Osteocyte (in vitro differentiated cells): ENCODE measurements at regions not wholly inside any gene's neighbourhood (a gene's known extent, or its start where the extent isn't known, plus 50 kb on each side); places are given as distances from the start of the nearest gene placed in this dataset.

Experiments
- DNase-seq: peaks from one replicate; pipeline ENCODE4 v3.0.0; 2021; ENCODE audit warnings: mixed read lengths; ENCODE audit not compliant: unreplicated experiment; ENCODE audit errors: extremely low spot score
- H3K27ac Mint-ChIP-seq: one replicate; pipeline ENCODE4 v1.8.0; 2021; ENCODE audit warnings: mild to moderate bottlenecking, mixed read lengths; ENCODE audit not compliant: unreplicated experiment
- H3K27me3 Mint-ChIP-seq: one replicate; pipeline ENCODE4 v1.8.0; 2021; ENCODE audit warnings: mixed read lengths; ENCODE audit not compliant: unreplicated experiment
- H3K36me3 Mint-ChIP-seq: one replicate; pipeline ENCODE4 v1.8.0; 2021; ENCODE audit warnings: mixed read lengths; ENCODE audit not compliant: unreplicated experiment
- H3K4me1 Mint-ChIP-seq: one replicate; pipeline ENCODE4 v1.8.0; 2021; ENCODE audit warnings: mixed read lengths; ENCODE audit not compliant: unreplicated experiment
- H3K4me3 Mint-ChIP-seq: one replicate; pipeline ENCODE4 v1.8.0; 2021; ENCODE audit warnings: mild to moderate bottlenecking, moderate library complexity, mixed read lengths; ENCODE audit not compliant: unreplicated experiment
- H3K9me3 Mint-ChIP-seq: one replicate; pipeline ENCODE4 v1.8.0; 2021; ENCODE audit warnings: mixed read lengths; ENCODE audit not compliant: unreplicated experiment
- TF ChIP-seq, protein P1 (sequence below): fragments of 200-600 bp; sonication (generic); IDR thresholded peaks from 2 replicates; pipeline ENCODE4 v1.5.0; 2021; ENCODE audit warnings: antibody characterized with exemption, mild to moderate bottlenecking, moderate library complexity

DNA sequence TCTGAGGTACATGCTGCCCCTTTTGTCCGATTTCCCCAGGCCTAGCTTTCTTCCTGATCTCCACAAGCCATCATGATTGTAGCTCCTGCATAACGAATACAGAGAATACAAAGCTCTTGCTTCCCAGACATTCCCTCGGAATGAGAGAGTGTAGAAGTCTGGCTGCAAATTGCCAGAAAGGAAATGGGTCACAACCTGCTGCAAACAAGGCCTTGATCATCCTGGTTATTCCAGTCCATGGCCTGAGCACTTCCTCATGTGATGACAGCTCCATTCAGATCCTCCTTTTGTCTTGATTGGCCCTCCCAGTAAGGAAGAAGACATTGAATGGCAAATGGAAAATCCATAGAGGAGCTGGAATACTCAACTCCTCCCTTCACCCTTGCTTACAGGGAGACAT is 136.0 kb upstream of the ADRA1B start:
- H3K9me3 Mint-ChIP-seq, result no peaks in the 10 kb centered on the region
- no peak overlapping the region for H3K4me3 Mint-ChIP-seq
- no peaks in the 10 kb centered on the region for H3K27me3 Mint-ChIP-seq
- H3K36me3 Mint-ChIP-seq, result no peaks in the 10 kb centered on the region
- peaks cover 65% of the 10 kb centered on the region for H3K4me1 Mint-ChIP-seq
- TF ChIP-seq, protein P1, sequence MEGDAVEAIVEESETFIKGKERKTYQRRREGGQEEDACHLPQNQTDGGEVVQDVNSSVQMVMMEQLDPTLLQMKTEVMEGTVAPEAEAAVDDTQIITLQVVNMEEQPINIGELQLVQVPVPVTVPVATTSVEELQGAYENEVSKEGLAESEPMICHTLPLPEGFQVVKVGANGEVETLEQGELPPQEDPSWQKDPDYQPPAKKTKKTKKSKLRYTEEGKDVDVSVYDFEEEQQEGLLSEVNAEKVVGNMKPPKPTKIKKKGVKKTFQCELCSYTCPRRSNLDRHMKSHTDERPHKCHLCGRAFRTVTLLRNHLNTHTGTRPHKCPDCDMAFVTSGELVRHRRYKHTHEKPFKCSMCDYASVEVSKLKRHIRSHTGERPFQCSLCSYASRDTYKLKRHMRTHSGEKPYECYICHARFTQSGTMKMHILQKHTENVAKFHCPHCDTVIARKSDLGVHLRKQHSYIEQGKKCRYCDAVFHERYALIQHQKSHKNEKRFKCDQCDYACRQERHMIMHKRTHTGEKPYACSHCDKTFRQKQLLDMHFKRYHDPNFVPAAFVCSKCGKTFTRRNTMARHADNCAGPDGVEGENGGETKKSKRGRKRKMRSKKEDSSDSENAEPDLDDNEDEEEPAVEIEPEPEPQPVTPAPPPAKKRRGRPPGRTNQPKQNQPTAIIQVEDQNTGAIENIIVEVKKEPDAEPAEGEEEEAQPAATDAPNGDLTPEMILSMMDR, result no peak
- DNase-seq, result no peak
- H3K27ac Mint-ChIP-seq, result peak overlapping the region; percentile 84

GRCh38 chr5:159781626-159782157 is 134.6 kb upstream of the ADRA1B start:
- Mint-ChIP-seq H3K36me3 (no peaks in the 10 kb centered on the region), H3K4me3 (no peak overlapping the region), H3K27me3 (no peaks in the 10 kb centered on the region), H3K27ac (peak overlapping the region; percentile 42), H3K4me1 (peaks cover 78% of the 10 kb centered on the region), H3K9me3 (no peaks in the 10 kb centered on the region)
- DNase-seq, result no peak
- TF ChIP-seq, protein P1, result no peak

DNA sequence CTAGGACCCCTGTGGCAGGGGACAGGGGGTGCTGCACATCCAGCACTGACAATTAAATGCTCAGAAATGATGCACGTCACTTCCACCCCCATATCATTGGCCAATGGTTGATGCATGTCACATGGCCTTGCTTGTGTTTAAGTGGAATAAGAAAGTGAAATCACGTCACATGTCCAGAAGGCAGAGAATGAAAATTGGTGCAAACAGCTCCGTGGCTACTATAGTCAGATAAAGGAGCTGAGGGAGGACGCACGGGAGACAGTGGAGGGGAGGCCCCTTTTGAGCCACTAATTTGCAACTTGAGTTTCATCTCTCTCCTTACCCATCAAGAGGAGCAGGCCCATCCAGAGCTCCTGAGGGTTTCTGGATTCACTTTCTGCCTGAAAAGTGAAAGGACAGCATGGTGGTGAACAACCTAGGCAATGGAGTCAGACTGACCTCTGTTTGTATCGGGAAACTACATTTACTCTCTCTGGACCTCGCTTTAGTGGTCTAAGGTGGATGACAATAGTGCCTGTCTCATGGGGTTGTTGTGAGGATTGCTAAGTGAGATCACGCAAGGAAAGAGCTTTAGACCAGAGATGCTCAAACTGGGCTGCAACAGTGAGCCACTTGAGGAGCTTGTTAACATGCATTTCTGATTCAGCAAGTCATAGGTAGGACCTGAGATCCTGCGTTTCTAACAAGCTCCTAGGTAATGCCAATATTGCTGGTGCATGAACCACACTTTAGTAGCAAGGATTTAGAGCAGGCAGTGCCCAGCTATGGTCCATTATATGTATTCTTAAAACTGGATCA is 133.9 kb upstream of the ADRA1B start:
- peak overlapping the region; percentile 42 for H3K27ac Mint-ChIP-seq

DNA sequence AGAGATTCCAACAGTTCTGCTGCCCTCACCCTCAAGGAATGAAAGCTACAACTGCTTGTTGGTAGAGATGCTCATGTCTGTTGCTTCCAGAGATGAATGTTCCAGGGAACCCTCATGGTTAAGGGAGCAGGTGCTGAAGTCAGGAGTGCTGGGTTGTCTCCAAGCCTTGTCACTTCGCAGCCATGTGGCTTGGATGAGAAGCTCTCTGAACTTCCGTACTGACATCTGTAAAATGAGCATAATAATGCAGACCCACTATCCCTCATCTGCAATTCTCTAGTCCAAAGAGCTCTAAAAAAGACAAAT is 133.3 kb upstream of the ADRA1B start:
- Mint-ChIP-seq H3K4me1 (peaks cover 78% of the 10 kb centered on the region), H3K4me3 (no peak overlapping the region), H3K9me3 (no peaks in the 10 kb centered on the region), H3K27ac (no peak overlapping the region), H3K27me3 (no peaks in the 10 kb centered on the region), H3K36me3 (no peaks in the 10 kb centered on the region)
- TF ChIP-seq, protein P1, result no peak
- DNase-seq, result no peak

More for the DNA sequence above, 133.9 kb upstream of the ADRA1B start:
- H3K36me3 Mint-ChIP-seq, result no peaks in the 10 kb centered on the region
- no peak for DNase-seq
- H3K9me3 Mint-ChIP-seq, result no peaks in the 10 kb centered on the region
- no peaks in the 10 kb centered on the region for H3K27me3 Mint-ChIP-seq
- TF ChIP-seq, protein P1, result no peak
- no peak overlapping the region for H3K4me3 Mint-ChIP-seq
- H3K4me1 Mint-ChIP-seq, result peaks cover 78% of the 10 kb centered on the region

GRCh38 chr5:159783726-159784247 is 132.5 kb upstream of the ADRA1B start:
- TF ChIP-seq, protein P1, result no peak
- no peaks in the 10 kb centered on the region for H3K9me3 Mint-ChIP-seq
- H3K27me3 Mint-ChIP-seq, result no peaks in the 10 kb centered on the region
- H3K27ac Mint-ChIP-seq, result no peak overlapping the region
- H3K36me3 Mint-ChIP-seq, result no peaks in the 10 kb centered on the region
- H3K4me3 Mint-ChIP-seq, result no peak overlapping the region
- peaks cover 80% of the 10 kb centered on the region for H3K4me1 Mint-ChIP-seq
- DNase-seq, result no peak
